GM23338 (cell line): ENCODE measurements at regions not wholly inside any gene's neighbourhood (a gene's known extent, or its start where the extent isn't known, plus 50 kb on each side); places are given as distances from the start of the nearest gene placed in this dataset.

Experiments used
- ATAC-seq: fragments of 200-7000 bp; cut with Tn5 transposase; 3 replicates; pipeline ENCODE4 v1.9.1; 2020
- DNase-seq: peaks from one replicate; pipeline ENCODE4 v3.0.0-alpha.2; 2015; ENCODE audit warnings: low spot score
- H2AFZ ChIP-seq: fragments of 200-600 bp; sonication (generic); 2 replicates; pipeline ENCODE4 v1.8.0; 2016; ENCODE audit warnings: antibody characterized with exemption, mild to moderate bottlenecking, moderate library complexity
- H3F3A ChIP-seq: fragments of 200-600 bp; sonication (generic); replicated peaks from 2 replicates; pipeline ENCODE4 v1.8.0; 2017; ENCODE audit warnings: antibody characterized with exemption, mixed run types, low read depth
- H3K27ac ChIP-seq: fragments of 200-600 bp; sonication (generic); 2 replicates; pipeline ENCODE4 v1.6.1; 2016; ENCODE audit warnings: low read depth
- H3K27me3 ChIP-seq: fragments of 200-600 bp; sonication (generic); 2 replicates; pipeline ENCODE4 v1.8.0; 2016; ENCODE audit warnings: mild to moderate bottlenecking, mixed run types, moderate library complexity; ENCODE audit not compliant: insufficient read depth
- H3K36me3 ChIP-seq: fragments of 200-600 bp; sonication (generic); 2 replicates; pipeline ENCODE4 v1.8.0; 2016; ENCODE audit warnings: mild to moderate bottlenecking; ENCODE audit not compliant: insufficient read depth
- H3K4me1 ChIP-seq: fragments of 200-600 bp; sonication (generic); 2 replicates; pipeline ENCODE4 v1.8.0; 2016; ENCODE audit warnings: mild to moderate bottlenecking, moderate library complexity; ENCODE audit not compliant: insufficient read depth
- H3K4me2 ChIP-seq: fragments of 200-600 bp; sonication (generic); 2 replicates; pipeline ENCODE4 v1.7.1; 2017; ENCODE audit warnings: mixed run types
- H3K4me3 ChIP-seq: fragments of 200-600 bp; sonication (generic); 2 replicates; pipeline ENCODE4 v1.6.1; 2016; ENCODE audit warnings: mixed run types
- H3K79me2 ChIP-seq: fragments of 200-600 bp; sonication (generic); replicated peaks from 2 replicates; pipeline ENCODE4 v1.8.0; 2017; ENCODE audit warnings: mild to moderate bottlenecking; ENCODE audit not compliant: insufficient read depth
- H3K9me2 ChIP-seq: fragments of 200-600 bp; sonication (generic); 2 replicates; pipeline ENCODE4 v1.8.0; 2017; ENCODE audit not compliant: insufficient read depth
- H4K20me1 ChIP-seq: fragments of 200-600 bp; sonication (generic); replicated peaks from 2 replicates; pipeline ENCODE4 v1.8.0; 2017; ENCODE audit warnings: mild to moderate bottlenecking; ENCODE audit not compliant: insufficient read depth
- H3K27ac Mint-ChIP-seq: 2 replicates; pipeline ENCODE4 v1.8.0; 2020; ENCODE audit warnings: inconsistent platforms, mild to moderate bottlenecking, moderate library complexity, mixed read lengths
- H3K27me3 Mint-ChIP-seq: 3 replicates; pipeline ENCODE4 v1.8.0; 2022; ENCODE audit warnings: low read depth, mild to moderate bottlenecking, moderate library complexity, mixed read lengths, inconsistent platforms; ENCODE audit not compliant: insufficient read depth, poor library complexity
- H3K36me3 Mint-ChIP-seq: 3 replicates; pipeline ENCODE4 v1.8.0; 2021; ENCODE audit warnings: low read depth, mild to moderate bottlenecking, inconsistent platforms, moderate library complexity, mixed read lengths
- H3K4me1 Mint-ChIP-seq: 3 replicates; pipeline ENCODE4 v1.8.0; 2020; ENCODE audit warnings: mild to moderate bottlenecking, inconsistent platforms, mixed read lengths
- H3K4me3 Mint-ChIP-seq: 3 replicates; pipeline ENCODE4 v1.8.0; 2021; ENCODE audit warnings: moderate library complexity, mild to moderate bottlenecking, inconsistent platforms, mixed read lengths
- H3K9me3 Mint-ChIP-seq: 3 replicates; pipeline ENCODE4 v1.8.0; 2020; ENCODE audit warnings: moderate library complexity, mild to moderate bottlenecking, inconsistent platforms, mixed read lengths
- CREB1 ChIP-seq: fragments of 250-450 bp; sonication (Bioruptor Pico); IDR thresholded peaks from 2 replicates; pipeline ENCODE4 v1.5.0; 2020; ENCODE audit warnings: low read depth, mild to moderate bottlenecking, moderate library complexity
- EZH2 ChIP-seq: fragments of 200-600 bp; sonication (generic); IDR thresholded peaks from one replicate; pipeline ENCODE4 v1.8.0; 2017; ENCODE audit warnings: antibody characterized with exemption, mild to moderate bottlenecking, low read depth; ENCODE audit not compliant: unreplicated experiment
- NANOG ChIP-seq: IDR thresholded peaks from 2 replicates; pipeline ENCODE4 v1.6.1; 2016; ENCODE audit warnings: antibody characterized with exemption, borderline replicate concordance
- POLR2AphosphoS5 ChIP-seq: IDR thresholded peaks from 2 replicates; pipeline ENCODE4 v1.6.1; 2016; ENCODE audit warnings: antibody characterized with exemption, low read depth
- STAT1 ChIP-seq: IDR thresholded peaks from one replicate; pipeline ENCODE4 v1.6.1; 2016; ENCODE audit warnings: antibody characterized with exemption; ENCODE audit not compliant: unreplicated experiment
- ZNF114 ChIP-seq: fragments of 250-450 bp; sonication (Bioruptor Pico); IDR thresholded peaks from 2 replicates; pipeline ENCODE4 v1.5.0; 2020; ENCODE audit warnings: mild to moderate bottlenecking, moderate library complexity
- TF ChIP-seq, protein P1 (sequence below): IDR thresholded peaks from one replicate; pipeline ENCODE4 v1.6.1; 2018; ENCODE audit warnings: antibody characterized with exemption; ENCODE audit not compliant: unreplicated experiment
- TF ChIP-seq, protein P2 (sequence below): IDR thresholded peaks from 2 replicates; pipeline ENCODE4 v1.6.1; 2016; ENCODE audit warnings: antibody characterized with exemption
- TF ChIP-seq, protein P3 (sequence below): fragments of 250-450 bp; sonication (Bioruptor Pico); IDR thresholded peaks from 2 replicates; pipeline ENCODE4 v1.5.0; 2020; ENCODE audit warnings: mild to moderate bottlenecking, moderate library complexity
- TF ChIP-seq, protein P4 (sequence below), 2 experiments: fragments of 200-600 bp in 1 of 2; sonication (generic) in 1 of 2; conservative IDR thresholded peaks; 2 replicates each; pipeline versions ENCODE4 v1.5.1 to v1.6.1; 2016 to 2017; ENCODE audit warnings: antibody characterized with exemption in 2 of 2, low read depth in 2 of 2, mild to moderate bottlenecking in 2 of 2, moderate library complexity in 1 of 2

DNA sequence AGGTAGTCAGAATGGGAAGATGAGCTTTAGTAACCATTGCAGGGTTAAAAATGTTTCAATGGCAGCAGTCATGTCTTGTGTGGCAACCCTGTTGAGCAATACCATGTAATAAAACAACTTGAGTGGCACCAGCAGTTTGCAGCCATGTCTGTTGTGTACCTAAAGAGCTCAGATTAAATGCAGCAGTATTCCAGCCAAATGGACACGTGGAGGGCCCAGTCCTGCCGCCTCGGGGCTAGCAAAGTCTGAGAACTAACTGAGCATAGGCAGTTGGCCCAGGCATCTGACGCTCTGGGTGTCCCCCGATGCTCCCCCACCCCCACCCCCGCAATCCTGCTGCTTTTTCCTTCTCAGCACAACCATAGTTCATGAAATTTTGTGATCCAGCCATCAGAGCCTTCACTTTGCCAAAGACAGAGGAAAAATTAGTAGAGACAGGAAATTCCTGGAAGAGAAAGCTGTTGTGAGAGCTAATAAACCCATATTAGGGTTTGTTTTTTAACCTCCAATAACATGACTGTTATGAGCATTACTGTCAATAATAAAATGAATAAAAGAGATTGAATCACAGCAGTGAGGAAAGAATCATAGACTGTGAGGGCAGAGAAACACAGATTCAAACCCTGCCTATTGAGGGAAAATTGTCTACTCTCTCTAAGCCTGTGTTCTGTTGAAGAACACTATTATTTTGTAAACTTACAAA lies 220.6 kb upstream of the RHOBTB1 start (continued):
- TF ChIP-seq, protein P1, sequence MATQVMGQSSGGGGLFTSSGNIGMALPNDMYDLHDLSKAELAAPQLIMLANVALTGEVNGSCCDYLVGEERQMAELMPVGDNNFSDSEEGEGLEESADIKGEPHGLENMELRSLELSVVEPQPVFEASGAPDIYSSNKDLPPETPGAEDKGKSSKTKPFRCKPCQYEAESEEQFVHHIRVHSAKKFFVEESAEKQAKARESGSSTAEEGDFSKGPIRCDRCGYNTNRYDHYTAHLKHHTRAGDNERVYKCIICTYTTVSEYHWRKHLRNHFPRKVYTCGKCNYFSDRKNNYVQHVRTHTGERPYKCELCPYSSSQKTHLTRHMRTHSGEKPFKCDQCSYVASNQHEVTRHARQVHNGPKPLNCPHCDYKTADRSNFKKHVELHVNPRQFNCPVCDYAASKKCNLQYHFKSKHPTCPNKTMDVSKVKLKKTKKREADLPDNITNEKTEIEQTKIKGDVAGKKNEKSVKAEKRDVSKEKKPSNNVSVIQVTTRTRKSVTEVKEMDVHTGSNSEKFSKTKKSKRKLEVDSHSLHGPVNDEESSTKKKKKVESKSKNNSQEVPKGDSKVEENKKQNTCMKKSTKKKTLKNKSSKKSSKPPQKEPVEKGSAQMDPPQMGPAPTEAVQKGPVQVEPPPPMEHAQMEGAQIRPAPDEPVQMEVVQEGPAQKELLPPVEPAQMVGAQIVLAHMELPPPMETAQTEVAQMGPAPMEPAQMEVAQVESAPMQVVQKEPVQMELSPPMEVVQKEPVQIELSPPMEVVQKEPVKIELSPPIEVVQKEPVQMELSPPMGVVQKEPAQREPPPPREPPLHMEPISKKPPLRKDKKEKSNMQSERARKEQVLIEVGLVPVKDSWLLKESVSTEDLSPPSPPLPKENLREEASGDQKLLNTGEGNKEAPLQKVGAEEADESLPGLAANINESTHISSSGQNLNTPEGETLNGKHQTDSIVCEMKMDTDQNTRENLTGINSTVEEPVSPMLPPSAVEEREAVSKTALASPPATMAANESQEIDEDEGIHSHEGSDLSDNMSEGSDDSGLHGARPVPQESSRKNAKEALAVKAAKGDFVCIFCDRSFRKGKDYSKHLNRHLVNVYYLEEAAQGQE = no peak
- TF ChIP-seq, protein P2, sequence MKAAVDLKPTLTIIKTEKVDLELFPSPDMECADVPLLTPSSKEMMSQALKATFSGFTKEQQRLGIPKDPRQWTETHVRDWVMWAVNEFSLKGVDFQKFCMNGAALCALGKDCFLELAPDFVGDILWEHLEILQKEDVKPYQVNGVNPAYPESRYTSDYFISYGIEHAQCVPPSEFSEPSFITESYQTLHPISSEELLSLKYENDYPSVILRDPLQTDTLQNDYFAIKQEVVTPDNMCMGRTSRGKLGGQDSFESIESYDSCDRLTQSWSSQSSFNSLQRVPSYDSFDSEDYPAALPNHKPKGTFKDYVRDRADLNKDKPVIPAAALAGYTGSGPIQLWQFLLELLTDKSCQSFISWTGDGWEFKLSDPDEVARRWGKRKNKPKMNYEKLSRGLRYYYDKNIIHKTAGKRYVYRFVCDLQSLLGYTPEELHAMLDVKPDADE = no peak
- TF ChIP-seq POLR2AphosphoS5 (no peak), STAT1 (no peak), NANOG (no peak), ZNF114 (CRISPR knock-in tag) (no peak), EZH2 (no peak)

DNA sequence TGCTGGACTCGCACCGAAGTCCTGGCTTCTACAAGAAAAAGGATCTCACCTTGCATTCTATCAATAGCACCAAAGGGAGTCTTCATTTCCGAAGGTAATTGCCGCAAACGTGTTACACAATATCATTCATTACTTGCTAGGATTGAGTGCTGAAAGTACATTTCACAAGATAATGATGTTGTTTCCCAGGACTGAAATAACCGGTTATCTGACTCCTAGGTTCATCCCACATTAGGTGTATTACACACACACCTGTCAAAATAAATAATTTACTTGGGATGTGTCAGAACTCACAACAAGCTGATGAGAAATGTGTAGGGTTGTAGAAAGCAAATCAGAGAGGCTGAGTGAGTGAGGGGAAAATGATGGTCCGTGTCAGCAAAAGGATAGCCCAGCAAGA lies 219.4 kb upstream of the RHOBTB1 start:
- Histone ChIP-seq H3K9me2 (no peaks in the 10 kb centered on the region; the same call in 1 of the 2 replicates), H3K79me2 (no peaks in the 10 kb centered on the region), H3K36me3 (no peaks in the 10 kb centered on the region), H3F3A (no peaks in the 10 kb centered on the region), H3K27ac (no peak overlapping the region), H3K4me3 (no peak overlapping the region), H3K27me3 (no peaks in the 10 kb centered on the region), H3K4me2 (no peak overlapping the region), H2AFZ (no peak overlapping the region), H4K20me1 (no peaks in the 10 kb centered on the region), H3K4me1 (no peaks in the 10 kb centered on the region)
- Mint-ChIP-seq H3K4me3 (no peak overlapping the region), H3K27me3 (peaks cover 2% of the 10 kb centered on the region), H3K36me3 (0 out of 3 replicates have a peak, but pooled peaks cover 3% of the 10 kb centered on the region), H3K4me1 (no peaks in the 10 kb centered on the region), H3K9me3 (peaks cover 4% of the 10 kb centered on the region; the same call in 1 of the 3 replicates), H3K27ac (no peak overlapping the region)
- TF ChIP-seq POLR2AphosphoS5 (no peak), NANOG (no peak), CREB1 (no peak)
- TF ChIP-seq, protein P3, sequence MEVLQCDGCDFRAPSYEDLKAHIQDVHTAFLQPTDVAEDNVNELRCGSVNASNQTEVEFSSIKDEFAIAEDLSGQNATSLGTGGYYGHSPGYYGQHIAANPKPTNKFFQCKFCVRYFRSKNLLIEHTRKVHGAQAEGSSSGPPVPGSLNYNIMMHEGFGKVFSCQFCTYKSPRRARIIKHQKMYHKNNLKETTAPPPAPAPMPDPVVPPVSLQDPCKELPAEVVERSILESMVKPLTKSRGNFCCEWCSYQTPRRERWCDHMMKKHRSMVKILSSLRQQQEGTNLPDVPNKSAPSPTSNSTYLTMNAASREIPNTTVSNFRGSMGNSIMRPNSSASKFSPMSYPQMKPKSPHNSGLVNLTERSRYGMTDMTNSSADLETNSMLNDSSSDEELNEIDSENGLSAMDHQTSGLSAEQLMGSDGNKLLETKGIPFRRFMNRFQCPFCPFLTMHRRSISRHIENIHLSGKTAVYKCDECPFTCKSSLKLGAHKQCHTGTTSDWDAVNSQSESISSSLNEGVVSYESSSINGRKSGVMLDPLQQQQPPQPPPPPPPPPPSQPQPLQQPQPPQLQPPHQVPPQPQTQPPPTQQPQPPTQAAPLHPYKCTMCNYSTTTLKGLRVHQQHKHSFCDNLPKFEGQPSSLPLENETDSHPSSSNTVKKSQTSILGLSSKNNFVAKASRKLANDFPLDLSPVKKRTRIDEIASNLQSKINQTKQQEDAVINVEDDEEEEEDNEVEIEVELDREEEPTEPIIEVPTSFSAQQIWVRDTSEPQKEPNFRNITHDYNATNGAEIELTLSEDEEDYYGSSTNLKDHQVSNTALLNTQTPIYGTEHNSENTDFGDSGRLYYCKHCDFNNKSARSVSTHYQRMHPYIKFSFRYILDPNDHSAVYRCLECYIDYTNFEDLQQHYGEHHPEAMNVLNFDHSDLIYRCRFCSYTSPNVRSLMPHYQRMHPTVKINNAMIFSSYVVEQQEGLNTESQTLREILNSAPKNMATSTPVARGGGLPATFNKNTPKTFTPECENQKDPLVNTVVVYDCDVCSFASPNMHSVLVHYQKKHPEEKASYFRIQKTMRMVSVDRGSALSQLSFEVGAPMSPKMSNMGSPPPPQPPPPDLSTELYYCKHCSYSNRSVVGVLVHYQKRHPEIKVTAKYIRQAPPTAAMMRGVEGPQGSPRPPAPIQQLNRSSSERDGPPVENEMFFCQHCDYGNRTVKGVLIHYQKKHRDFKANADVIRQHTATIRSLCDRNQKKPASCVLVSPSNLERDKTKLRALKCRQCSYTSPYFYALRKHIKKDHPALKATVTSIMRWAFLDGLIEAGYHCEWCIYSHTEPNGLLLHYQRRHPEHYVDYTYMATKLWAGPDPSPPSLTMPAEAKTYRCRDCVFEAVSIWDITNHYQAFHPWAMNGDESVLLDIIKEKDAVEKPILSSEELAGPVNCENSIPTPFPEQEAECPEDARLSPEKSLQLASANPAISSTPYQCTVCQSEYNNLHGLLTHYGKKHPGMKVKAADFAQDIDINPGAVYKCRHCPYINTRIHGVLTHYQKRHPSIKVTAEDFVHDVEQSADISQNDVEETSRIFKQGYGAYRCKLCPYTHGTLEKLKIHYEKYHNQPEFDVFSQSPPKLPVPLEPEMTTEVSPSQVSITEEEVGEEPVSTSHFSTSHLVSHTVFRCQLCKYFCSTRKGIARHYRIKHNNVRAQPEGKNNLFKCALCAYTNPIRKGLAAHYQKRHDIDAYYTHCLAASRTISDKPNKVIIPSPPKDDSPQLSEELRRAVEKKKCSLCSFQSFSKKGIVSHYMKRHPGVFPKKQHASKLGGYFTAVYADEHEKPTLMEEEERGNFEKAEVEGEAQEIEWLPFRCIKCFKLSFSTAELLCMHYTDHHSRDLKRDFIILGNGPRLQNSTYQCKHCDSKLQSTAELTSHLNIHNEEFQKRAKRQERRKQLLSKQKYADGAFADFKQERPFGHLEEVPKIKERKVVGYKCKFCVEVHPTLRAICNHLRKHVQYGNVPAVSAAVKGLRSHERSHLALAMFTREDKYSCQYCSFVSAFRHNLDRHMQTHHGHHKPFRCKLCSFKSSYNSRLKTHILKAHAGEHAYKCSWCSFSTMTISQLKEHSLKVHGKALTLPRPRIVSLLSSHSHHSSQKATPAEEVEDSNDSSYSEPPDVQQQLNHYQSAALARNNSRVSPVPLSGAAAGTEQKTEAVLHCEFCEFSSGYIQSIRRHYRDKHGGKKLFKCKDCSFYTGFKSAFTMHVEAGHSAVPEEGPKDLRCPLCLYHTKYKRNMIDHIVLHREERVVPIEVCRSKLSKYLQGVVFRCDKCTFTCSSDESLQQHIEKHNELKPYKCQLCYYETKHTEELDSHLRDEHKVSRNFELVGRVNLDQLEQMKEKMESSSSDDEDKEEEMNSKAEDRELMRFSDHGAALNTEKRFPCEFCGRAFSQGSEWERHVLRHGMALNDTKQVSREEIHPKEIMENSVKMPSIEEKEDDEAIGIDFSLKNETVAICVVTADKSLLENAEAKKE (CRISPR knock-in tag) = no peak
- TF ChIP-seq, protein P4, sequence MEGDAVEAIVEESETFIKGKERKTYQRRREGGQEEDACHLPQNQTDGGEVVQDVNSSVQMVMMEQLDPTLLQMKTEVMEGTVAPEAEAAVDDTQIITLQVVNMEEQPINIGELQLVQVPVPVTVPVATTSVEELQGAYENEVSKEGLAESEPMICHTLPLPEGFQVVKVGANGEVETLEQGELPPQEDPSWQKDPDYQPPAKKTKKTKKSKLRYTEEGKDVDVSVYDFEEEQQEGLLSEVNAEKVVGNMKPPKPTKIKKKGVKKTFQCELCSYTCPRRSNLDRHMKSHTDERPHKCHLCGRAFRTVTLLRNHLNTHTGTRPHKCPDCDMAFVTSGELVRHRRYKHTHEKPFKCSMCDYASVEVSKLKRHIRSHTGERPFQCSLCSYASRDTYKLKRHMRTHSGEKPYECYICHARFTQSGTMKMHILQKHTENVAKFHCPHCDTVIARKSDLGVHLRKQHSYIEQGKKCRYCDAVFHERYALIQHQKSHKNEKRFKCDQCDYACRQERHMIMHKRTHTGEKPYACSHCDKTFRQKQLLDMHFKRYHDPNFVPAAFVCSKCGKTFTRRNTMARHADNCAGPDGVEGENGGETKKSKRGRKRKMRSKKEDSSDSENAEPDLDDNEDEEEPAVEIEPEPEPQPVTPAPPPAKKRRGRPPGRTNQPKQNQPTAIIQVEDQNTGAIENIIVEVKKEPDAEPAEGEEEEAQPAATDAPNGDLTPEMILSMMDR (conservative IDR thresholded peaks at IDR 0.05; ENCODE audit: low read depth in 2 of 2) = no peak
- TF ChIP-seq, protein P2 = no peak
- ATAC-seq (no peak), DNase-seq (no peak)
